ENCODE measurements at regions not wholly inside any gene's neighbourhood (a gene's known extent, or its start where the extent isn't known, plus 50 kb on each side); places are given as distances from the start of the nearest gene placed in this dataset.

DNA sequence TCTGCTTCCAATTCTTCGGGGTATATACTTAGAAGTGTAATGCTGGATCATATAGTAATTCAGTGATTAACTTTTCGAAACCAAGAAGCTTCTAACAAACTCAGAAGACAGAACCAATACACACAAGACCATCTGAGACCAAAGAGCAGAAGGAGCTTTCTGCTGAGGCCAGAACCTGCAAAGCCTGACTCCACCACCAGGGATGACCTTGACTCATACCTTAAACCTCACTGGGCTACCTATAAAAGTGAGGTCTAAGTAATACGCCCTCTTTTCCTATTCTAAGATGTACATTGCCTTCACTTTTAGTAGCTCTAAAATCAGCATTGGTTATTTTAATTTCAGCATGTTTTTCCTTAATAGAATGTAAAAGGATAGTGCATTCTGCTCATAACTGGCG, 84.8 kb downstream of the FOXF2 start:
- TF ChIP-seq, protein P1, sequence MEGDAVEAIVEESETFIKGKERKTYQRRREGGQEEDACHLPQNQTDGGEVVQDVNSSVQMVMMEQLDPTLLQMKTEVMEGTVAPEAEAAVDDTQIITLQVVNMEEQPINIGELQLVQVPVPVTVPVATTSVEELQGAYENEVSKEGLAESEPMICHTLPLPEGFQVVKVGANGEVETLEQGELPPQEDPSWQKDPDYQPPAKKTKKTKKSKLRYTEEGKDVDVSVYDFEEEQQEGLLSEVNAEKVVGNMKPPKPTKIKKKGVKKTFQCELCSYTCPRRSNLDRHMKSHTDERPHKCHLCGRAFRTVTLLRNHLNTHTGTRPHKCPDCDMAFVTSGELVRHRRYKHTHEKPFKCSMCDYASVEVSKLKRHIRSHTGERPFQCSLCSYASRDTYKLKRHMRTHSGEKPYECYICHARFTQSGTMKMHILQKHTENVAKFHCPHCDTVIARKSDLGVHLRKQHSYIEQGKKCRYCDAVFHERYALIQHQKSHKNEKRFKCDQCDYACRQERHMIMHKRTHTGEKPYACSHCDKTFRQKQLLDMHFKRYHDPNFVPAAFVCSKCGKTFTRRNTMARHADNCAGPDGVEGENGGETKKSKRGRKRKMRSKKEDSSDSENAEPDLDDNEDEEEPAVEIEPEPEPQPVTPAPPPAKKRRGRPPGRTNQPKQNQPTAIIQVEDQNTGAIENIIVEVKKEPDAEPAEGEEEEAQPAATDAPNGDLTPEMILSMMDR (IDR thresholded peaks at IDR 0.05; ENCODE audit: poor library complexity), result no peak
- TF ChIP-seq EZH2 (IDR thresholded peaks at IDR 0.05; ENCODE audit: borderline replicate concordance), result no peak
